ENCODE measurements at regions not wholly inside any gene's neighbourhood (a gene's known extent, or its start where the extent isn't known, plus 50 kb on each side); places are given as distances from the start of the nearest gene placed in this dataset.

- TF ChIP-seq ZBTB20 (CRISPR knock-in tag; IDR thresholded peaks at IDR 0.05; ENCODE audit: borderline replicate concordance, low read depth) (no peak), PHF21A (CRISPR knock-in tag; IDR thresholded peaks at IDR 0.05) (peak; percentile 80), DMAP1 (CRISPR knock-in tag; IDR thresholded peaks at IDR 0.05) (no peak), CEBPG (CRISPR knock-in tag; IDR thresholded peaks at IDR 0.05) (peak; percentile 73), PBX2 (CRISPR knock-in tag; IDR thresholded peaks at IDR 0.05) (no peak), ZZZ3 (CRISPR knock-in tag; IDR thresholded peaks at IDR 0.05; ENCODE audit: borderline replicate concordance) (no peak), REXO4 (CRISPR knock-in tag; IDR thresholded peaks at IDR 0.05; ENCODE audit: borderline replicate concordance) (no peak), FUBP1 (CRISPR knock-in tag; IDR thresholded peaks at IDR 0.05; ENCODE audit: borderline replicate concordance) (no peak), ZNF7 (CRISPR knock-in tag; IDR thresholded peaks at IDR 0.05) (no peak), ZBTB3 (CRISPR knock-in tag; IDR thresholded peaks at IDR 0.05; ENCODE audit: borderline replicate concordance, low read depth) (no peak), GFI1 (CRISPR knock-in tag; IDR thresholded peaks at IDR 0.05; ENCODE audit: borderline replicate concordance) (peak; percentile 95), FOXJ3 (CRISPR knock-in tag; IDR thresholded peaks at IDR 0.05; ENCODE audit: borderline replicate concordance) (peak; percentile 22; the same call in 1 of the 2 replicates), JDP2 (CRISPR knock-in tag; IDR thresholded peaks at IDR 0.05; ENCODE audit: borderline replicate concordance) (no peak), RBAK (CRISPR knock-in tag; IDR thresholded peaks at IDR 0.05) (no peak), ZNF274 (CRISPR knock-in tag; IDR thresholded peaks at IDR 0.05) (no peak), ZNF644 (CRISPR knock-in tag; IDR thresholded peaks at IDR 0.05; ENCODE audit: low read depth) (peak; percentile 65; the same call in 1 of the 2 replicates), ZNF362 (CRISPR knock-in tag; IDR thresholded peaks at IDR 0.05; ENCODE audit: borderline replicate concordance) (no peak), ZSCAN12 (CRISPR knock-in tag; IDR thresholded peaks at IDR 0.05) (no peak), ZNF530 (CRISPR knock-in tag; IDR thresholded peaks at IDR 0.05; ENCODE audit: low read depth) (no peak), ZNF777 (CRISPR knock-in tag; IDR thresholded peaks at IDR 0.05) (no peak), PHB2 (IDR thresholded peaks at IDR 0.05; ENCODE audit: partially characterized antibody) (no peak), MEIS2 (CRISPR knock-in tag; IDR thresholded peaks at IDR 0.05) (no peak), TCF7 (IDR thresholded peaks at IDR 0.05; ENCODE audit: low read depth) (0 out of 2 replicates have a peak, but pooled peaks have one; percentile 15), ZNF879 (CRISPR knock-in tag; IDR thresholded peaks at IDR 0.05) (no peak), ADNP (CRISPR knock-in tag; IDR thresholded peaks at IDR 0.05) (no peak), ZNF878 (CRISPR knock-in tag; IDR thresholded peaks at IDR 0.05) (no peak), BRF2 (CRISPR knock-in tag; IDR thresholded peaks at IDR 0.05) (no peak), HNF4A (CRISPR knock-in tag; IDR thresholded peaks at IDR 0.05) (peak; percentile 72), HMG20B (CRISPR knock-in tag; conservative IDR thresholded peaks at IDR 0.05) (peak; percentile 65; the same call in 1 of the 2 replicates), HNRNPL (IDR thresholded peaks at IDR 0.05; ENCODE audit: low read depth, low read length) (no peak)
These were observed 429.0 kb downstream of the PRDM2 start (continued) for GRCh38 chr1:14129009-14129408.
